ENCODE measurements at regions not wholly inside any gene's neighbourhood (a gene's known extent, or its start where the extent isn't known, plus 50 kb on each side); places are given as distances from the start of the nearest gene placed in this dataset.
"Not testable (repeated sequence)": the region's sequence is repeated elsewhere in the genome, so short reads cannot be mapped to it uniquely, and the experiment has no call there.

DNA sequence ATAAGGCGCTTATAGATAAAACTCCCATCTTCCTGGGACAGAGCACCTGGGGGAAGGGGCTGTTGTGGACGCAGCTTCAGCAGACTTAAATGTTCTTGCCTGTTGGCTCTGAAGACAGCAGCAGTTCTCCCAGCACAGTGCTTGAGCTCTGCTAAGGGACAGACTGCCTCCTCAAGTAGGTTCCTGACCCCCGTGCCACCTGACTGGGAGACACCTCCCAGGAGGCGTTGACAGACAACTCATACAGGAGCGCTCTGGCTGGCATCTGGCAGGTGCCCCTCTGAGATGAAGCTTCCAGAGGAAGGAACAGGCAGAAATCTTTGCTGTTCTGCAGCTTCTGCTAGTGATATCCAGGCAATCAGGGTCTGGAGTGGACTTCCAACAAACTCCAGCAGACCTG lies 383.1 kb upstream of the EMCN start:
- DNase-seq = not testable (repeated sequence)

DNA sequence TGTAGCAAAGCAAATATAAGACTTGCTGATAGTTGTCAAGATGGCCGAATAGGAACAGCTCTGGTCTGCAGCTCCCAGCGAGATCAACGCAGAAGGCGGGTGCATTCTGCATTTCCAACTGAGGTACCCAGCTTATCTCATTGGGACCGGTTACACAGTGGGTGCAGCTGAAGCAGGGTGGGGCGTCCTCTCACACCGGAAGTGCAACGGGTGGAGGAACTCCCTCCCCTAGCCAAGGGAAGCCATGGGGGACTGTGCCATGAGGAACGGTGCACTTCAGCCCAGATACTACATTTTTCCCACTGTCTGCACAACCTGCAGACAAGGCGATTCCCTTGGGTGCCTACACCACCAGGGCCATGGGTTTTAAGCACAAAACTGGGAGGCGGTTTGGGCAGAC lies 382.3 kb upstream of the EMCN start:
- DNase-seq = no peak

DNA sequence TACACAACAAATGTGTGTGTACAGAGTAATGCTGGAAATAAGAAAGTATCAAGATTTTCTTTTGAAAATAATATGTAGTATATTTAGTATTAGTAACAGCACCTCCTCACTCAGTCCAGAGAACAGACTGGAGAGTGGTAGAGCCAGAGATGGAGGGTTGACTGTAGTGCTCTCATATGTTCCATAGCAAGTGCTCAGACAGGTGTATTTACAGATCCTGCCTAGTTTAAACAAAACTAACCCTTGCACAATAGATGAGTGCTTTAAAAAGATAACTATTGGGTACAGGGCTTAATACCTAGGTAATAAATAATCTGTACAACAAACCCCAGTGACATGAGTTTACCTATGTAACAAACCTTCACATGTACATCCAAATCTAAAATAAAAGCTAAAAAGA lies 381.0 kb upstream of the EMCN start:
- no peak for DNase-seq

DNA sequence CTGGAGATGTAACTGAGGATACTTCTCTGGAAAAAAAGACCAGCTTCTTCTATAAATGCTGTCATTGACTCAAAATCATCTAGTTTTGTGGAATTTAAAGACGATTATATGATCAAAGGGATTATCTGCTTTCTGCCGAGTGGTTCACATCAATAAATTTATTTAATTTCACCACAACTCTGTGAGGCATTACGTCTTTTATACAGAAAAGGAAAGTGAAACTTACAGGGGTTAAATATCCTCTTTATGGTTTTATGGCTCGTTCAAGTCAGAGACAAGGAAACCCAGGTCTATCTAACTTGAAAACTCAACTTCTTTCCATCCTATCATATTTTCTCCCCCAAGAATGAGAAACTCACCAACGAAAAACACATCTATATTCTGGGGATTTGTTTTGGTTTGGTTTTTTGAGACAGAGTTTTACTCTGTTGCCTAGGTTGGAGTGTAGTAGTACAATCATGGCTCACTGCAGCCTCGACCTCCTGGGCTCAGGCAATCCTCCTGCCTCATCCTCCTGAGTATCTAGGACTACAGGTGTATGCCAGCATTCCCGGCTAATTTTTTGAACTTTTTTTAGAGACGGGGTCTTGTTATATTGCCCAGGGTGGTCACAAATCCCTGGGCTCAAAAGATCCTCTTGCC lies 377.9 kb upstream of the EMCN start:
- DNase-seq = peak; percentile 79

DNA sequence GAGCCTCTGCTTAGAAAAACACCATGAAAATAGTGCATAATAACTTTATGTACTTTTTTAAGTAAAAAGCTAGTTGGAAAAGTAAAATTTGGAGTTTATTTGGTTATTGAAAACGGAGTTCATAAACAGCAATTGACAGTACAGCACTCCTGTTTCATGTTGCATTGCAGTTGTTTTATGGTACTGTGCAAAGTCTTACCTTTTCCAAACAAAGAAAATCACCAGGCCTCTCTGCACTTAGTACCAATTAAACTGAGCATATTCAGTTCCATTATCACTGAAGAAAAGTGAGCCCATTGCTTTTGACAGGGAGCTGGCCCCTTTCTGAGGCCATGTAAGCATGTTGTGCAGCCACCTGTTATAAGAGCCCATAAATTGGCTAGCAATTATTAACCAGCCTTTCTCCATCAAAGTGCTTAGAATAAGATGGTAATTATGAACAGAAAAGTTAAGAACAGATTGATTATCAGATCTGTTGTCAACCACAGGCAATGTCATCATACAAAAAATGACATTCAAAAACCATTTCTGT lies 376.6 kb upstream of the EMCN start:
- DNase-seq = no peak

DNA sequence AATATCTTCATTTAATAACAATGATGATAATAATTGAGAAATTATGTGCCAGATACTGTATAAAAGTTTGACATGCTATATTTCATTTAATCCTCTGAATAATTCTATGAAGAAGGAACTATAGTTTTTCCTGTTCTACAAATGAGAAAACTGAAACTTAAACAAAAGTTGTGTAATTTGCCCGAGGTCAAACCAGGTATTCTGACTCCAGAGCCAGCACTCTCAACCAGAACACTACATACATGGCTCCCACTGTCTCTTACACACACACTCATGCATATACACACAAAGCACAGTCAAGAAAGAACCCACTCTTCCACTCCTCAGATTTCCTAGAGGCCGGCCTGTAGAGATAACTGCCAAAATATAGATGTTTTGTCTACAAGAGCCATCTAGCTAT lies 374.0 kb upstream of the EMCN start:
- no peak for DNase-seq

DNA sequence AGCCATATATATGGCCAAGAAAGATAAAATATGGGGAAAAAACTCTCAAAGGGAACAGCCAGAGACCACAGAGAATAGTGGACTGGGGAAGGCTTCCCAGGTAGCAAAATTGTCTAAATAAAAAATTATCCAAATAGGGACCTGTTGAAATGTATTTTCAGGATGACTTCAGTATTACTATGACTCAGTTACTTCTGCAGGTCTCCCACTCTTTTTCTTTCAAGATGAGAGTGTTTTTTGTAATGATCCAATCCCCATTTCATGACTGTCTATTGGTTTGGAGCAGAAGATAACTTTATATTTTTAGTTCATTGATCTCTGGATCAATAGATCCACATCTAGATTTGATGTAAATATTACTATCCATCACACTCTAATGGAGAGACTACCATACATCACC lies 372.1 kb upstream of the EMCN start:
- no peak for DNase-seq

DNA sequence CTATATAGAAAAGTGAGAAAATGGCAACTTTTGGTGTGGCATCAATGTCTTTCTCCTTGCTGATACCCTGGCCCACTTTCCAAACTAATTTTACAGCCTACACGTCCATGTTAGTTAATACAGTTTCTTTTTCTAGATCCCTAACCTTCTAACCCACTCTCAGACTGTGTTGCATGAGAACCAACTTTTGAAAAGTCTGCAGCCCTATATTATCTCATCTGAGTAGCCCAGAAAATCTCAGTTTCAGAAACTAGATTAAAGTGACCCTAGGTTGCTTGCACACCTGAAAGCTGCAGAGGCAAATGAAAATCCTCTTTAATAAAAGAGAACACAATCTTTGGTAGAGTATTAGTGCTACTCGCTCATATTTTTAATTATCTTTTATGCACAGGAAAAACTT lies 371.6 kb upstream of the EMCN start:
- DNase-seq = no peak

DNA sequence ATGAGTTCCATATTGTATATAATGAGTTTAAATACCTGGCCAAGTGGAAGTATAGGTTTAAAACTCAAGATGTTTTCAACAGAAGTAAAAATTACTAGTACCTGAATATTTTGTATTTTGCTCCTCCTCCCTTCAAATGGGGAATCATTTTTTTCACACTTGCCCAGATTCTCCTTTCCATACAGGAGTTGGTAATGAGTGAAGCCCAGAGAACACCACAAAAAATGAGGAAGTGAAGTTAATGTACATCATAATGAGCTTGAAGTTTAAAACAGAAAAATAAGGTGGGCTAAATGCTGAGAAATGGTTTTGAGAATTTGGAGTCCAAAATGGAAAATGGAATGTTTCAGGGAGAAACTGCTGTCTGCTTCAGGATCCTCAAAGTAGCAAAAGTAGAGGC lies 364.8 kb upstream of the EMCN start:
- DNase-seq = peak; percentile 46

DNA sequence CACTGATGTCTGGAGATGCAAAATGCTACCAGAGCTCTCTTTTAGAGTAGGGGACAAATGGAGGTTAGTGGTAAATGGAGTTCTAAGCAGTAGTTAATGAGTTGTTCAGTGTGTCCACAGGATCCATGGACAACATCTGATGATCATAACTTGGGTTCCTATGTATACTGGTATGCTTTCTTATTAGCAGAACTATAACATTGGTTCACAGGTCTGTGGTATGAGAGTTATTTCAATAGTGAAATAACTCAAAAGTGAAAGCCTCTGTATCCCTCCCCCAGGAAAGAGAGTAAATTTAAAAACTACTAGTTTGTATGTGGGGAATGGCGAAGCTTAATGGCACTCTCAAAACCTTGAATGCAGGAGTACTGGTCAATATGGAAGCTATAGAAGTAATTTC lies 363.5 kb upstream of the EMCN start:
- DNase-seq = no peak

DNA sequence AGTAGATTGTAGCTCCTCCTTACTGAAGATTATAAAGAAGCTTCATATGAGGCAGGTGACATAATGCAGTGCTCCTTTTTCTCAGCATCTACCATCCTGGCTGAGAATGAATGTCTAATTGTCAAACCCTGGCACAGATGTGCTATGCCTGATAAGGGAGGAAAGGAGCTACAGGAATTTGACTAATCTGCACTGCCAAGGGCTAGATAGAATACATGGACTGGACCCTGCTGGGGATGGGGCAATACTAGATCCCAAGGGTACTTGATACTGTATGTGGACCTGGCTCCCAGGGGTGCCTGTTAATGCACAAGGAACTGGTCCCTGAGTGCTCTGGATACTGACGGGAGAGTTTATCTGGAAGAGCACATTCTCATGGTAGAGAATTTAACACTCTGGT lies 362.2 kb upstream of the EMCN start:
- peak; percentile 88 for DNase-seq

DNA sequence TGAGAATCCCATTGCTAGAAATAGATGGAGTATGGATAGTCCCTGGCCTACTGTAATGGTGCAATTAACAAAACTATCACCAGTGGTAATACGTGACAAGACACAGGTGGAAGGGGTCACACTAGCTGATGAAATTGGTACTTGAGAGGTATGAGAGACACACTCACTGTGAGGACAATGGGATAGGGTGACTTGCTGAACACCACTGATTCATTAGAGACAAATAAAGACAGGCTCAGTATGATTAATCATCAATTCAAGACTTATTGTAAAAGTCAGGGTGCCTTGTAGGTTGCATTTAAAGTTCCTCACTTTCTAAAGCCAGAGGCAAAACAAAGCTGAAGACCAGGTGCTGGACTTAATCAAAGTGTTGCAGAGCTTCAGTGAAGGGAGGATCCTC lies 361.6 kb upstream of the EMCN start:
- DNase-seq = no peak

DNA sequence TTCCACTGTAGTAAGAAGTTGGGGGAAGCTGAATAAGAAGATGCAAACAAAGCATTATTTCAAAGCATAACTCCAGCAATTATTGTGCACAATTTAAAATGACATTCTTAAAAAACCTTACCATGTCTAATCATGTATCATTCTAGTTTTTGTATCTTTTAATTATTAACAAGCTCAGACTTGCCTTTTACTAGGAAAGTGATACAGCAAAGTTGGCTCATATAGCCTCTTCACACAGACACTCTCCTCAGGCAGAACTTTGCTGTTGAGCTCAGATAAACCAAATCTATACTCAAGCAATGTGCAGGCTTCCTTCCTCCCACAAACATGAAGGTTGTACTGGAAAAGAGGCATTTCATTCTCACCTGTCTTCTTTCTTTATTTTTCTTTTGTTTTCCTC lies 358.7 kb upstream of the EMCN start:
- DNase-seq = peak; percentile 53

DNA sequence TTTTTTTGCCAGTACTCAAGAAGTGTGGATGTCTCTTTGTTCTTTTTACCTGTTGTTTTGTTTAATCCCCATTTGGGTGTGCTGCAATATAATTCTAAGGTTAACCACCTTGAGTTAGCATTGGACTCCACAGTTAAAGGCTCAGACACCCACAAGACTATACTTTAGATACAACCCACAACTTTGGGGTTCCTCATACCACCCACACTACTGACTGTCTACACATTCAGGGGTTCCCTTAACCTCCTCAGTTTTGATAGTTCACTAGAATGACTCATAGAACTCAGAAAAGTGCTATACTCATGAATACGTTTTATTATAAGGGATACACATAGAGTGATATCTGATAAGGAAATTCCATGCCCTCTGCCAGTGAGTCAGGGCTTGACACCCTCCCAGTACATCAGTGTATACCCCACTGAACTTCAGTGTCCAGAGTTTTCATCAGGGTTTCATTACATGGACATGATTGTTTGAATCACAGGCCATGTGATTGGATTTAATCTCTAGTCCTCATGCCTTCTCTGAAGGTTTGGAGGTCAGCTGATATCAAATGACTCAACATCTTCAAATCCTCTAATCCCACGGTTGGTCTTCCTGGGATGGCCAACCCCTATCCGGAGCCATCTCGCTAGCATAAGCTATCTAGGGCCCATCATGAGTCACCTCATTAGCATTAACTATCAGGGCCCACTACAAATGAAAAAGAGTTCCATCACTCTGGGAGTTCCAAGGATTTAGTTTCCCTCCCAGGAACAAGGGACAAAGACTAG lies 357.7 kb upstream of the EMCN start:
- DNase-seq = peak; percentile 10

DNA sequence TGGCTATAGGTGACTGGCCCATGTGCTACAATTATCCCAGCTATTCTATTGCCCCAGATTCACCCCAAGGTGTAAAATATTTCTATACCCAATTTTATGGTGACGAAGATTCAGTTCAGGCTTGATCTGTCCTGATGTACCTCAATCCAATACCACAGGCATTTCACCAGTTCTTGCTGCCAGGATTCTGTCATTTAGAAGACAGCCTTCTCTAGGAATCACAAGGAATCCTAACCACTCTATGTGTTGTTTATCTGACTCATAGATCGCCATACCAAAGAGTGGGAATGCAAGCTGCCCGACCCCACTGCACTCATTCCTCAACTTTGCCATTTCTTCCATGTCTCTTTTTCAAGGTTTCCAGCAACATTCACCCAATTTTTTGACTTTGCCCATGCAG lies 355.0 kb upstream of the EMCN start:
- DNase-seq = no peak

DNA sequence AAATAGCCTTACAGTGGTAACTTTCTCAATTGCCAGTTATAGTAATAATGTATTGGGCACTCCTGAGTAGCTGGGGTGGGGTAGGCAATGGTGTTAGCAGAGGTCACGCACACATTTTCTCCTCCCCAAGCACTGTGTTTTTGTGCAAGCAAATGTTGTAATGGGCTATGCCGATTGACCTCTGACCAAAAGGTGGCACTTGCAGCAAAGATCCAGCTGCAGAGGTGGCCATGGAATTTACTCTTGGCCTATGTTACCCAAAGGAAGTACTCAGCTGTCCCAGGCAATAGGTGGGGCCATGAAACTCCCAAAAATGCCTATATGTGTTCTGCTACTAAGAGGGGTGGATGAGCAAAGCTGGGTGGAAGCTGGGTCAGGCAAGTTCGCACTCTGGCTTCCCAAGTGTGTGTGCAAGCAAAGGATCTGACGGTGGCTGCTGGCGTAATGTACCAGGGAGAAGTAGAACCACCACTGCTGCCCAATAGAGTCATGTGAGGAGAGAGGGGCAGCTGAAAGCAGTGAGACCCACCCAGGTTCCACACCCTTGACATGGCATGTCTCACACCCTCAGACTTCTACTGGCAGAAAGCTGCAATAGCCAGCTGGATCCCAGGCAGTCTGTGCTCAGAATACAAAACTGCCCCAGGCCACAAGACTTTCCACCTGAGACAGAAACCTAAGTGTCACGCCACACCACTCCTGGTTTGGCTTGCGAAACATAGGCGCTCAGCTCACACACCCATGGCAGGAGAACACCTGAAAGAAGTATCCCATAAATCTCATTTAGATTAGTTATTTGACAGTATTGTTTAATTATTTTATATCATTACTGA lies 353.3 kb upstream of the EMCN start:
- no peak for DNase-seq

DNA sequence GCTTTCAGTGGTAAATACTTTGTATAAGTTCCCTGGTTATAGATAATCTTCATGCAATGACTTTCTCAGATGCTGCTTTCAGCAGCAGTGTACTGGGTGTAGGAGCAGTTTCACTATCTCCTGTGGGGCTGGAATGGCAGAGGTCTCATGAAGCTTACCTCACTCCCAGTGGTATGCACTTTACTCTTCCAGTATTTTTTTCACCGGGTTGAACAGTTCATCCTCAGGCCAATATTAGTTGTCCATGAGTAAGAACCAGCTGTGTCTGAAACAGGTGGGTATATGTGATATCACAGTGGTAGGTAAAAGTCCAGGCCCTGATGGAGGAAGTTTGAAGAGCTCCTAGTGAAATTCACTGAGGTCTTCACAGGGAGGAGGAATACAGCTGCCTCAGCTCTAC lies 351.5 kb upstream of the EMCN start:
- no peak for DNase-seq

DNA sequence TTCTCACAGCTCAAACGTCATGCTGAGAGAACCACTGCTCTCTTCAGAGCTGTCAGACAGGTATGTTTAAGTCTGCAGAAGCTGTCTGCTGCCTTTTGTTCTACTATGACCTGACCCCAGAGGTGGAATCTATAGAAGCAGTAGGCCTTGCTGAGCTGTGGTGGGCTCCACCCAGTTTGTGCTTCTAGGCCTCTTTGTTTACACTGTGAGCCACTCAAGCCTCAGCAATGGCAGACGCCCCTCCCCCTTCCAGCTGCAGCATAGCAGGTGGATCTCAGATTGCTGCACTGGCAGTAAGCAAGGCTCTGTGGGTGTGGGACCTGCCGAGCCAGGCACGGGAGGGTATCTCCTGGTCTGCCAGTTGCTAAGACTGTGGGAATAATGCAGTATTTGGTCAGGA lies 350.5 kb upstream of the EMCN start:
- DNase-seq = not testable (repeated sequence)

DNA sequence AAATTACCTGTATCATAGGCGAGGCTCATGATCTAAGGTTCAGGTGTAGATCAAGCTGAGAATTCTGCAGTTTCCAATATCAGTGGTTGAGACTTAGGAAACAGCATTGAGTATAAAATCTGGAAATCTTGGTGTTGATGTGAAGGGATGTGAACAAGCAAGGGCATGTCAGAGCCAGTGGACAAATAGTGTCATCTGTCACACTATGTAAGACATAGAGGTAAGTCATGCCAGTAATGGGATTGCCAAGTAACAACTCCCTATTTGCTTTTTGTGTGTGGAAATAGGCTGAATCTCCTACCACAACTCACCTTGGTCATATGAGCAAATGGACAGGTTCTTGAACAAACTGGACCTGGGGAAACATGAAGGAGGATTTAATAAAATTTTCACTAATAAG lies 334.5 kb upstream of the EMCN start:
- no peak for DNase-seq

DNA sequence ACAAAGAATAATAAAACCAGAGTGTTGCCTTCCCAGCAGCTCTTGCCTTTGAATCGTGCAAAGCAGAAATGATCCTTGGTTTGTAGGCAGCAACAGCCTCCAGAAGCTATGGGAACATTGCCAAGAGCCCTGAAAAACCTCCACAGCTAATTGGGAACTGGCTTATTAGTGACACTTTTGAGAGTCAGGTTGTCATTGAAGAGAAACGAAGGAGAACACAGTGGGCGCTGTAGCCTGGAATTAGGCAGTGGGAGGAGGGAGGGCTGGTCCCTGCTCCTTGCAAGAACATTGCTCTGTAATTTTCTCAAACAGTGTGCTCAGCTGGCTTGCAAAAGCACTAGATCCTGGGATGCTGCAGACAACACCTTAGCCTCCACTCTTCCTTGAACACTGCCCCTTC lies 331.5 kb upstream of the EMCN start:
- DNase-seq = no peak

DNA sequence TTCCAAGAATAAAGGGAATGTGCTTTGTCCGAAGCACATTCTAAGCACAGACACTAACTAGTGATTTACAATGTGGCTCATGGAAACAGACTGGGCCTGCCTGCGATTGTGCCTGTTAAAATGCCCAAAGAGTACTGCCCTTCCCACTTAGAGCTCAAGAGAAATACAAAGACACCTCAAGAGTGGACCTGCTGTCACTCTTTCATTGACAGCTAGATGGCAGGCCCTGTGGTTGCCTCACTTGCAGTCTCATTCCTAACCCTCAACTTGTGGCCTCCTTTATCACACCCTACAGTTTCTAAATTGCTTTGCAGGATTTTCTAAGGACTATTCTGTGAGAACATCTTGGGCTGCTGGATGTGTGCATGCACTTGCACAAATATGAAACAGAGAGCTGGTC lies 331.0 kb upstream of the EMCN start:
- DNase-seq = peak; percentile 82

DNA sequence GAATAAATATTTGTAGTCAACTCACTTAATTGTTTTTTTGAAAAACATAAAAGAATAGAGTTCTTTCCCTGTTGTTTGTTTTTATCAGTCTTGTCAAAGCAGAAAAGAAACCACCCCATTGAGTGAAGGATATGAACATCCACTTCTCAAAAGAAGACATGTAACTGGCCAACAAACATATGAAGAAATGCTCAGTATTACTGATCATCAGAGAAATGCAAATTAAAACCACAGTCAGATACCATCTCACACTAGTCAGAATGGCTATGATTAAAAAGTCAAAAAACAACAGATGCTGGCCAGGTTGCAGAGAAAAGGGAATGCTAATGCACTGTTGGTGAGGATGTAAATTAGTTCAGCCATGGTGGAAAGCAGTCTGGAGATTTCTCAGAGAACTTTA lies 326.1 kb upstream of the EMCN start:
- DNase-seq = no peak

DNA sequence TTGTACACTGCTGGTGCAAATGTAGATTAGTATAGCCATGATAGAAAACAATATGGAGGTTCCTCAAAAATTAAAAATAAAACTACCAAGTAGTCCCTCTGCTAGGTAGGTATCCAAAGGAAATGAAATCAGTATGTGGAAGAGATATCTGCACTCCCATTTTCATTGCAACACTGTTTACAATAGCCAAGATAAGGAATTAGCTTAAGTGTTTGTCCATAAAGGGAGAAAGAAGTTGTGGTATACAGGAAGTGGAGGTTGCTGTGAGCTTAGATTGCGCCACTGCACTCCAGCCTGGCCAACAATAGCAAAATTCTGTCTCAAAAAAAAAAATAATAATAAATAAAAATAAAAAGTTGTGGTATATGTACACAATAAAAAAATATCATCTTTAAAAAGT lies 325.0 kb upstream of the EMCN start:
- DNase-seq = peak; percentile 14

DNA sequence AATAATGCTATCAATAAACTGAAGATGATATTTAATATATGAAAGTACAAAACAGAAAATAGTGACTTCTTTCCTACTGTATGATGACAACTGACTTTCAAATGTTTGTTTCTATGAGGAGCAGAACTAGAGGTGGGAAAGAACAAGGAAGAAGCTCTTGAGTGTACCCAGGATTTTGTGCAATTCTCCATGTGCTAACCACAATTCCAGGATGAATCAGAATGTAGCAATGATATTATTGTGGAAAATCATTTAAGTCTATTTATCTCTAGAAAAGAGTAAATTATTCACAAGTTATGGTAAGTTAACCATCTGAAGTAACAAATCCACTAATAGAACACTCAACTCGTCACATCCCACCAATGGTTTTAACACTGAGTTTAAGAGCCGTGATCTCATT lies 324.1 kb upstream of the EMCN start:
- no peak for DNase-seq
